ENCODE measurements at regions not wholly inside any gene's neighbourhood (a gene's known extent, or its start where the extent isn't known, plus 50 kb on each side); places are given as distances from the start of the nearest gene placed in this dataset.
"Not testable (repeated sequence)": the region's sequence is repeated elsewhere in the genome, so short reads cannot be mapped to it uniquely, and the experiment has no call there.

DNA sequence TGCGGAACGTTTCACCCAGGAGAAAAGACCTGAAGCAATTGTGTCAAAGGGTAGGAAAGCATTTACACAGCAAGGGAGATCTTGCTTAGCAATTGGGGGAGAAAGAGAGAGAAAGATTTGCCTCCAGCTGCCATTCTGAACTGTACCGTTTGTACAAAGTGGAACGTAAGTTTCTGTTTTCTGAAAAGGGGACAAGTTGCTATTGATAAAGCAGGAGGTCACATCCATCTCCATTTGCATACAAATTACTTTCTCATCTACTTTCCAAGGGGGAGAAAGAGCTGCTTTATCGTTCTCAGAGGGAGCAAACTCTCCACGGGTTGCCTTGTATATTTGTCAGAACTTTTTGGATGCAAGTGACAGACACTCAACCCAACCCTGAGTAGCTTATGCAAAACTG is 92.0 kb upstream of the CARD11 start:
- no peak for TF ChIP-seq CTCF (IDR thresholded peaks at IDR 0.05; ENCODE audit: low read depth, low read length, missing control alignments)
- no peak for DNase-seq (ENCODE audit: extremely low read depth, low read depth)
- H3K4me3 ChIP-seq (replicated peaks; ENCODE audit: low read depth, low read length): no peak overlapping the region

GRCh38 chr7:3138206-3138605 is 94.5 kb upstream of the CARD11 start:
- no peak for DNase-seq (ENCODE audit: extremely low read depth, low read depth)
- H3K4me3 ChIP-seq (replicated peaks; ENCODE audit: low read depth, low read length): no peak overlapping the region
- no peak for TF ChIP-seq CTCF (IDR thresholded peaks at IDR 0.05; ENCODE audit: low read depth, low read length, missing control alignments)

- no peak for TF ChIP-seq CTCF (IDR thresholded peaks at IDR 0.05; ENCODE audit: low read depth, low read length, missing control alignments)
- H3K4me3 ChIP-seq (replicated peaks; ENCODE audit: low read depth, low read length): no peak overlapping the region
- no peak for DNase-seq (ENCODE audit: extremely low read depth, low read depth)
Observed at GRCh38 chr7:3138997-3139396, 95.3 kb upstream of the CARD11 start.

GRCh38 chr7:3140834-3141233 is 97.2 kb upstream of the CARD11 start:
- no peak for DNase-seq (ENCODE audit: extremely low read depth, low read depth)
- no peak overlapping the region for H3K4me3 ChIP-seq (replicated peaks; ENCODE audit: low read depth, low read length)
- TF ChIP-seq CTCF (IDR thresholded peaks at IDR 0.05; ENCODE audit: low read depth, low read length, missing control alignments): no peak

DNA sequence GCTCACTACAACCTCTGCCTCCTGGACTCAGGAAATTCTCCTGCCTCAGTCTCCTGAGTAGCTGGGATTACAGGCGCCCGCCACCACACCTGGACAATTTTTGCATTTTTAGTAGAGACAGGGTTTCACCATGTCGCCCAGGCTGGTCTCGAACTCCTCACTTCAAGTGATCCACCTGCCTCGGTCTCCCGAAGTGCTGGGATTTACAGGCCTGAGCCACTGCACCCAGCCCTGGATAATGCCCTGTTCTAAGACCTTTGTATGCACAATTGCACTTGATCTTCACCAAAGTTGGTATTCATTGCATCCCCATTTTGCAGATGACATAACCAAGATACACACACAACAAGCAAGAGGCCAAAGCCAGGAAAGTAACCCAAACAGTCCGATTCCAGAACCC is 97.7 kb upstream of the CARD11 start:
- no peak for TF ChIP-seq CTCF (IDR thresholded peaks at IDR 0.05; ENCODE audit: low read depth, low read length, missing control alignments)
- no peak for DNase-seq (ENCODE audit: extremely low read depth, low read depth)

GRCh38 chr7:3143869-3144775 is 100.5 kb upstream of the CARD11 start:
- H3K4me3 ChIP-seq (replicated peaks; ENCODE audit: low read depth, low read length): no peak overlapping the region
- no peak for DNase-seq (ENCODE audit: extremely low read depth, low read depth)
- TF ChIP-seq CTCF (IDR thresholded peaks at IDR 0.05; ENCODE audit: low read depth, low read length, missing control alignments): no peak

More for the DNA sequence above, 97.7 kb upstream of the CARD11 start:
- no peak overlapping the region for H3K4me3 ChIP-seq (replicated peaks; ENCODE audit: low read depth, low read length)

- H3K4me3 ChIP-seq (replicated peaks; ENCODE audit: low read depth, low read length); DNase-seq (ENCODE audit: extremely low read depth, low read depth): not testable (repeated sequence)
Observed at GRCh38 chr7:3144776-3145125, 101.1 kb upstream of the CARD11 start.

Measured in HFF-Myc (cell line).